ENCODE measurements at regions not wholly inside any gene's neighbourhood (a gene's known extent, or its start where the extent isn't known, plus 50 kb on each side); places are given as distances from the start of the nearest gene placed in this dataset.

DNA sequence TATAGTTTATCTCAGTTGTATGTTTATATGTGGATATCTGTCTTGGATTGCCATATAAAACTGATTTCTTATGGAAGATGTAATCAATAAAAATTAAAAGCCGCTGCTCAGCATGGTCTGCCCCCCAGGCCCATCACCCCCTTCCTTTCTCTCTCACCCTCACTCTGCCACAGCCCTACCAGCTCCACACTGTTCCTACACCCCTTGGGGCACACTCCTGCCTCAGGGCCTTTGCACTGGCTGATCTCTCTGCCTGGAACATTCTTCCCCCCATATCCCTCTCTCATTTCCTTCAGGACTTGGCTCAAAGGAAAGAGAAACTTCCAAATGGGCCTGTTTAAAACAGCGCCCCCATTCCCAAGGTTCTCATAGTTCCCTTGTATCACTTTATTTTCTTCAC is 63.1 kb downstream of the LRRC32 start:
- in situ Hi-C loops (cut with MboI; ENCODE audit: low sequenced_read_pairs) = loop anchor here (10.0 kb wide), 1 partner anchor 77 kb away; no protein-coding TSS in a partner anchor

DNA sequence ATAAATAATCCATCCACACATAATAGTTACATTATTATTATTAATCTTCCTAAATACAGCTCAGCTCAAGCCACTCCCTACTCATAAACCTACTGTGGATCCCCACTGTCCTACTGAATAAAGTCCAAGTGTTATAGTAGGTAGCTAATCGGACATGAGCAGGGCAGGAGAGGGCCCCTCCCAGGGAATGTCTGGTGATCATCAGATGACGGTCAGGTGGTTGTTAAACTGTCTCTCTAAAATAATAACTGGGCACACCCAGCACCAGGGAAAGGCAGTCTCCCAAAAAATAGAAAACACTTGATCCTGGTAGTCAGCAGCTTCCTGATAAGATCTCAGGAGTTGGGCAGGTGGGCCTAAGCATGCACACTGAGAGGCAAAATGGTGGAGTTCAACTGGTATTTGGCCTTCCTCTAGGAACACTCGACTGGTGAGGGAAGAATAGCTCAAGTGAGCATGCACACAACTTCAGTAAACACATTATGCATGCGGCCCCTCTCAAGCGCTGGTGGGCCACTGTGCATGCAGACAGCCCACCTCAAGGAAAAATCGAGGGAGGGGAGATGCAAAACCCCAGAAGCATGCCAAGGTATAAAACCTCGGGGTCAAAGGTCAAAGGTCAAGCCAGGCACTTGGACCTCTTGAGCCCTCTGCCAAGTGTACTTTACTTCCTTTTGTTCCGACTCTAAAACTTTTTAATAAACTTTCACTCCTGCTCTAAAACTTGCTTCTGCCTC is 65.0 kb downstream of the LRRC32 start:
- in situ Hi-C loops (cut with MboI; ENCODE audit: low sequenced_read_pairs) = loop anchor here (10.0 kb wide), 1 partner anchor 79 kb away; no protein-coding TSS in a partner anchor

DNA sequence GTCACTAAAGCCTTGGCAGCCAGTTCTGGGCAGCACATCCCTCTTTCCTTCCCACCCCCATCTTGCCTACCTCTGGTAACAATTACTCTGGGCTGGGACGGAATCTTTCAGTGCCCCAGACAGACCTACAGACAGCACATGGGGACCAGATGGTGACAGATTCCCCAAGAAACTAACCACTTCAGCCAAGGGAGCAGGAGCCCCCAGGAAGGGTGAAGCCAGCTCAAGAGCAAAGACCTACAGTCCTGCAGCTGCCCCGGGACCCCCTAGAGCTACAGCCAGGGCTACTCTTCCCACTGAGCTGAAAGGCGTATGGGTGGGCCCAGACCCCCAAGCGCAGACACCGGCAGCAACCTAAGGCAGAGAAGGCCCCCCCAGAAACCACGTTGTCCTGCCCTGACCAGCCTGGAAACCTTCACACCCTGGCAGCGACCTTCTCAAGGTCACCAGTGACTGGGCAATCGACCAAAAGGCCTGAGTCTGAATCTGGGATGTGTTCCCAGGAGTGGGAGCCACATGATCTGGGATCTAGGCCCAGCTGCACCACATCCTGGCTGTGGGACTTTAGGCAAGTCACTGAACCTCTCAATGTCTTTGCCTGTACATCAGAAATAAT is 65.8 kb downstream of the LRRC32 start:
- in situ Hi-C loops (cut with MboI; ENCODE audit: low sequenced_read_pairs) = loop anchor here (10.0 kb wide), 1 partner anchor 80 kb away; no protein-coding TSS in a partner anchor

DNA sequence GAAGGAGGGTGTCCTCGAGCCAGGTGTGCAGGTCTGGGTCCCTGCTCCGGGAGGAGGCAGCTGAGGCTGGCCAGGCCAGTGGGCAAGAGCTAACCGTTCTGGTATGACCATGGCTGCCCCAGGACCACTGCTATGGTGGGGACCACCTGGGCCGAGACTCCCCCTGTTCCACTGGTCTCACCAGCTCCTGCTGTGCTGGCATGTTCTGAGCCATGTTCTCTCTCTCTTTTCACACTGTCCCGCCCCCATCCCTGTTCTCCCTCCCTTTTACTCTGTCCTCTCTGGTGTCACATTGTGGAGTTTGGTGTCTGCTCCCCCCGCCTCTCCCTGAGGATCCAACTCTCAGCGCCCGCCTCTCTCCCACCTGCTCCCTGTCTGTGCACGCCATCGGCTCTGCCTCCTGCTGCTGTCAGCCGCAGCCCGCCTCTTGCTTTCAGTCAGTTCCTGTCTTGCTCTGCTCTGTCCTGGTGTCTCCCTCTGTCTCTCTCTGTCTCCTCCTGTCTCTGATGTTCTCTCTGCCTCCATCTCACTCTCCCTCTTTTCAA is 66.4 kb downstream of the LRRC32 start:
- in situ Hi-C loops (cut with MboI; ENCODE audit: low sequenced_read_pairs) = loop anchor here (10.0 kb wide), 1 partner anchor 81 kb away; no protein-coding TSS in a partner anchor

DNA sequence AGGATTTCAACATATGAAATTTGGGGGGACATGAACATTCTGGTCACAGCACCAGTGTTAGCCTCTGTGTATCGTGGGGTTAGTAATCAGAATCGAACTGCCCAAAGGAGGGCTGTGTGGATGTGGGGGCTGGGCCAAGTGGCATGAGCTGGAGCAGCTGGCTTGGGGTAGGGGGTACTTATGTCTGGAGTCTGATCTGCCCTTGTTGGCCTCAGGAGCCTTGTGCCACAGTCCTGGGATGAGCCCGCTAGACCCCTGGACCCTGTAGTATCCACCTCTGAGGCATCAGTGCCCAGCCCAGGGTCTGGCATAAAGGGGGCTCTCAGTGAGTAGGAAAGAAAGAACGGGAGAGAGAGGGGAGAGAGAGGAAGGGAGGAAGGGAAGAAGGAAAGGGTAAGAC is 67.3 kb downstream of the LRRC32 start:
- in situ Hi-C loops (cut with MboI; ENCODE audit: low sequenced_read_pairs) = loop anchor here (10.0 kb wide), 1 partner anchor 82 kb away; no protein-coding TSS in a partner anchor

All from HL-60/S4 treated with phorbol 12-myristate 13-acetate at 8.2 ng/mL for 4 days and 3 days (cell line).